HAP-1 (cell line): ENCODE measurements at regions not wholly inside any gene's neighbourhood (a gene's known extent, or its start where the extent isn't known, plus 50 kb on each side); places are given as distances from the start of the nearest gene placed in this dataset.

Experiments
- DNase-seq, 2 experiments: peaks; one replicate each; pipeline ENCODE4 v3.0.0-alpha.2; 2016 to 2020; ENCODE audit warnings: low spot score in 2 of 2
- H3K27me3 ChIP-seq: fragments of 250-450 bp; sonication (Bioruptor Pico); 2 replicates; pipeline ENCODE4 v1.5.1; 2020; ENCODE audit warnings: low read depth, mild to moderate bottlenecking, moderate library complexity
- H3K36me3 ChIP-seq: fragments of 250-450 bp; sonication (Bioruptor Pico); replicated peaks from 2 replicates; pipeline ENCODE4 v1.5.1; 2020; ENCODE audit warnings: mild to moderate bottlenecking
- H3K4me1 ChIP-seq: fragments of 250-450 bp; sonication (Bioruptor Pico); 2 replicates; pipeline ENCODE4 v1.5.1; 2020; ENCODE audit warnings: mild to moderate bottlenecking
- H3K4me3 ChIP-seq: fragments of 250-450 bp; sonication (Bioruptor Pico); 2 replicates; pipeline ENCODE4 v1.5.1; 2020; ENCODE audit warnings: mild to moderate bottlenecking, moderate library complexity
- H3K9me3 ChIP-seq: fragments of 250-450 bp; sonication (Bioruptor Pico); 2 replicates; pipeline ENCODE4 v1.5.1; 2020; ENCODE audit warnings: mild to moderate bottlenecking, moderate library complexity
- in situ Hi-C: fragments of 300-500 bp; cut with MboI; formaldehyde crosslinking; loops from 3 replicates; pipeline ENCODE4 v1.14.3; 2020; ENCODE audit warnings: low sequenced_read_pairs, inconsistent platforms, mixed read lengths

- DNase-seq = no peak
- in situ Hi-C loops = no loop called here
These were observed 1416.3 kb downstream of the MAT2B start for GRCh38 chr5:164921722-164922121.

DNA sequence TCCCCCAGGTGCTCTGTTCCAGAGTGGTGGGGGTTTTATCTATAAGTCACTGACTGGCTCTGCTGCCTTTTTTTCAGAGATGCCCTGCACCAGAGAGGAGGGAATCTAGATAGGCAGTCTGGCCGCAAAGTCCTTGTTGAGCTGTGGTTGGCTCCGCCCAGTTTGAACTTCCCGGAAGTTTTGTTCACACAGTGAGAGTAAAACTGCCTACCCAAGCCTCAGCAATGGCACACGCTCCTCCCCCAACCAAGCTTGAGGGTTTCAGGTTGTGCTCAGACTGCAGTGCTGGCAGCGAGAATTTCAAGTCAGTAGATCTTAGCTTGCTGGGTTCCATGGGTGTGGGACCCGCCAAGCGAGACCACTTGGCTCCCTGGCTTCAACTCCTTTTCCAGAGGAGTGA lies 1428.6 kb downstream of the MAT2B start:
- in situ Hi-C loops = no loop called here
- no peak for DNase-seq
- Histone ChIP-seq H3K36me3 (no peaks in the 10 kb centered on the region), H3K27me3 (no peaks in the 10 kb centered on the region), H3K9me3 (no peaks in the 10 kb centered on the region), H3K4me1 (no peaks in the 10 kb centered on the region), H3K4me3 (no peak overlapping the region)

More at GRCh38 chr5:164921722-164922121, 1416.3 kb downstream of the MAT2B start:
- H3K9me3 ChIP-seq = no peaks in the 10 kb centered on the region
- H3K4me1 ChIP-seq = no peaks in the 10 kb centered on the region
- H3K27me3 ChIP-seq = no peaks in the 10 kb centered on the region
- no peak overlapping the region for H3K4me3 ChIP-seq
- H3K36me3 ChIP-seq = no peaks in the 10 kb centered on the region

GRCh38 chr5:164934561-164934960 lies 1429.1 kb downstream of the MAT2B start:
- no peaks in the 10 kb centered on the region for H3K4me1 ChIP-seq
- H3K9me3 ChIP-seq = no peaks in the 10 kb centered on the region
- no peaks in the 10 kb centered on the region for H3K36me3 ChIP-seq
- in situ Hi-C loops = no loop called here
- DNase-seq = no peak
- no peaks in the 10 kb centered on the region for H3K27me3 ChIP-seq
- H3K4me3 ChIP-seq = no peak overlapping the region

DNA sequence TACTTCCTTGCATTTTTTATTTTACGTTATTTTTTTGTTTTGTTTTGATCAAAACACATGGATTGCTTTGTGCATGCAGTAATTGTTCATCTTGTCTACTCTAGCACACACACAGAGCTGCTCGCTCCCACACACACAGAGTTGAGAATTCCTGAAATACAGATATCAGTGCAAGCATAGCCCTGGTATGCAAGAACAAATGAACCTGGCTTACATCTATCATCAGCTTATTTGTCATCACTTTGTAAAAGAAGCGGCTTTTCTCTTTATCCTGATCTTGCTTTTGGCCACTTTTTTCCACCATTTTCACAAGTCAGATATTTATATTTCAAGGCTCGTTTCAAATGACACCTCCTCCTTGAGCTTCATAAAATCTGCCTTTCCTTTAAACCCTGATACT lies 1435.7 kb downstream of the MAT2B start:
- H3K4me1 ChIP-seq = no peaks in the 10 kb centered on the region
- no peaks in the 10 kb centered on the region for H3K9me3 ChIP-seq
- no peak for DNase-seq
- no peak overlapping the region for H3K4me3 ChIP-seq
- in situ Hi-C loops = no loop called here
- H3K27me3 ChIP-seq = no peaks in the 10 kb centered on the region
- H3K36me3 ChIP-seq = no peaks in the 10 kb centered on the region

DNA sequence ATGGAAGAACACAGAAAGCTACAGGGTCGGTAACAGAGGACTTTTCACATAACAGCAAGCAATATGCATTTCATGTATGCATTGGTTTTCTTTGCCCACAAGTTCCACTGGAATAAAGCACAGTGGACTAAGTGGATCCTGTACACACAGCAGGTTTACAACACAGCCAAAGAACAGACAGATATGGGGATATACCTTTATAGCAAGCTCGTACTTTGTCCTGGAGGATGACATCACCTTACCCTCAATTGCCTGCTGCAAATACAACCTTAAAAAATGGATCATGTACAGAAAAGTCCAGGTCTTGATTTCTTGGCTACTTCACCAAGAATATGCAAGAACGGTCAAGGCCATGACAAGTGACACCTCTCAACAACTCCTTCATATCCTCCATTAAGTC lies 1445.5 kb downstream of the MAT2B start:
- H3K27me3 ChIP-seq = no peaks in the 10 kb centered on the region
- no peak overlapping the region for H3K4me3 ChIP-seq
- in situ Hi-C loops = no loop called here
- no peak for DNase-seq
- H3K4me1 ChIP-seq = no peaks in the 10 kb centered on the region
- no peaks in the 10 kb centered on the region for H3K36me3 ChIP-seq
- H3K9me3 ChIP-seq = no peaks in the 10 kb centered on the region

DNA sequence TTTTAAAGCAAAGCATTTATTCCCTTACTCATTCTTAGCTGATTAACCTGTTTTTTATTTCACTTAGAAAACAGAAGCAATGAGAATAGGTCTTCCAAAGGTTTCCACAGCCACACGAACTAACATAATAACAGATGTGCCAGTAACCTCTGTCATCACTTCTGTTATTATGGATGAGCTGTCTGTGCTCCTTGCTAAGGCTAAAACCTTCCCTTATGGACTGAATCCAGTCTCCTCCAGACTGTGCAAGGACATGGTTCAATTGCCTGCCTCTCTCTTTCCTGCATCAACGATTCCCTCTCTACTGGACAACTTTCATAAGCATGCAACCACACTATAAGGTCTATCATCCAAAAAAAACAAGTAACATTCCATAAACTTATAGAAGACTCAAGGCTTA lies 1446.2 kb downstream of the MAT2B start:
- no peaks in the 10 kb centered on the region for H3K36me3 ChIP-seq
- no peaks in the 10 kb centered on the region for H3K4me1 ChIP-seq
- H3K27me3 ChIP-seq = no peaks in the 10 kb centered on the region
- no peaks in the 10 kb centered on the region for H3K9me3 ChIP-seq
- in situ Hi-C loops = no loop called here
- DNase-seq = no peak
- no peak overlapping the region for H3K4me3 ChIP-seq

- Histone ChIP-seq H3K36me3 (no peaks in the 10 kb centered on the region), H3K9me3 (no peaks in the 10 kb centered on the region), H3K4me3 (no peak overlapping the region), H3K27me3 (no peaks in the 10 kb centered on the region), H3K4me1 (no peaks in the 10 kb centered on the region)
- in situ Hi-C loops = no loop called here
- DNase-seq = no peak
These were observed 1453.3 kb downstream of the MAT2B start for GRCh38 chr5:164958688-164959087.

GRCh38 chr5:164959761-164960160 lies 1454.3 kb downstream of the MAT2B start:
- in situ Hi-C loops = no loop called here
- H3K4me1 ChIP-seq = no peaks in the 10 kb centered on the region
- no peak for DNase-seq
- no peaks in the 10 kb centered on the region for H3K27me3 ChIP-seq
- no peaks in the 10 kb centered on the region for H3K36me3 ChIP-seq
- H3K4me3 ChIP-seq = no peak overlapping the region
- H3K9me3 ChIP-seq = no peaks in the 10 kb centered on the region

- no peaks in the 10 kb centered on the region for H3K36me3 ChIP-seq
- H3K27me3 ChIP-seq = no peaks in the 10 kb centered on the region
- no peaks in the 10 kb centered on the region for H3K4me1 ChIP-seq
- in situ Hi-C loops = no loop called here
- H3K9me3 ChIP-seq = no peaks in the 10 kb centered on the region
- DNase-seq = no peak
- no peak overlapping the region for H3K4me3 ChIP-seq
These were observed 1457.0 kb downstream of the MAT2B start for GRCh38 chr5:164962329-164962961.

- in situ Hi-C loops = no loop called here
- Histone ChIP-seq H3K36me3 (no peaks in the 10 kb centered on the region), H3K27me3 (no peaks in the 10 kb centered on the region), H3K9me3 (no peaks in the 10 kb centered on the region), H3K4me3 (no peak overlapping the region), H3K4me1 (peaks cover 2% of the 10 kb centered on the region; the same call in 1 of the 2 replicates)
- DNase-seq = no peak
These were observed 1461.2 kb downstream of the MAT2B start for GRCh38 chr5:164966611-164967010.

DNA sequence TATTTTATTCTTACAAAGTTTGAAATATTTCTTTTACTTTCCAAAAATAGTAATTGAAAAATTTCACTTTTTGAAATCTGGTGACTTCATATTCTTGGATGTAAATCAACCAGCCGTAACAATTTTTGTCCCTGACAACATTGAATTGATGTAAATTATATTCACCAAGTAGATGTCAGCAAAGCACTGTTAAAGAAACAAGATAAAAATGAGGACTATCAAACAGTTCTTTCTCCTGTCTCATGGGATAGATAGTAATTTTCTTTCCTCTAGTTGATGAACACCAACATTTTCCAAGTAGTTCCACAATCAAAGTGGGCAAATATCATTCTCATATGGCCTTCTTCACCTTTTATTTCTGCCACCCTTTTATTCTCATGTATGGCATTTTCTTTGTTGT lies 1461.9 kb downstream of the MAT2B start:
- H3K9me3 ChIP-seq = no peaks in the 10 kb centered on the region
- no peaks in the 10 kb centered on the region for H3K36me3 ChIP-seq
- no peak overlapping the region for H3K4me3 ChIP-seq
- DNase-seq = no peak
- H3K27me3 ChIP-seq = no peaks in the 10 kb centered on the region
- in situ Hi-C loops = no loop called here
- H3K4me1 ChIP-seq = peaks cover 2% of the 10 kb centered on the region; the same call in 1 of the 2 replicates

DNA sequence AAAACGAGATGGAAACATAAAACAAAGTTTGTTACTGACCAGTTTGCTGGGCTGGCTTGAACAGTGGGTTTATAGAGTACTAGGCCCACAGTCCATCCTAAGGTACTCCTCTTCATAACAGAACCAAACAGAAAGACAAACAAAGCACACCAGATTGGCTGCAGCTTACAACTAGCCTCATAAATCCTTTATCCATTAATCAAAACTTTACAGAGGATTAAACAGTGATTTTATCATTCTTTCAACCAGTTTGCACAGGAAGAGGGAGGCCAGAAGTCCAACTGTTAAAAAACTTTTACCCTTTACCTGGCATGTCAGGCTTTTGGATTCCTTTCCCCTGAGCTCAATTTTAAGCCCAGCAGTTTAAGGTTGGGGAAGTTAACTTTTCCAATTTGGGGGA lies 1467.6 kb downstream of the MAT2B start:
- H3K9me3 ChIP-seq = peaks cover 2% of the 10 kb centered on the region; the same call in 1 of the 2 replicates
- H3K4me1 ChIP-seq = peaks cover 2% of the 10 kb centered on the region; the same call in 1 of the 2 replicates
- H3K27me3 ChIP-seq = no peaks in the 10 kb centered on the region
- DNase-seq = no peak
- in situ Hi-C loops = no loop called here
- no peaks in the 10 kb centered on the region for H3K36me3 ChIP-seq
- H3K4me3 ChIP-seq = no peak overlapping the region

GRCh38 chr5:164975986-164976385 lies 1470.6 kb downstream of the MAT2B start:
- in situ Hi-C loops = no loop called here
- H3K4me1 ChIP-seq = no peaks in the 10 kb centered on the region
- H3K36me3 ChIP-seq = no peaks in the 10 kb centered on the region
- H3K4me3 ChIP-seq = no peak overlapping the region
- H3K9me3 ChIP-seq = peaks cover 4% of the 10 kb centered on the region; the same call in 1 of the 2 replicates
- no peaks in the 10 kb centered on the region for H3K27me3 ChIP-seq
- no peak for DNase-seq

- Histone ChIP-seq H3K36me3 (no peaks in the 10 kb centered on the region), H3K4me1 (no peaks in the 10 kb centered on the region)
These were observed 1475.1 kb downstream of the MAT2B start for GRCh38 chr5:164980480-164980879.

DNA sequence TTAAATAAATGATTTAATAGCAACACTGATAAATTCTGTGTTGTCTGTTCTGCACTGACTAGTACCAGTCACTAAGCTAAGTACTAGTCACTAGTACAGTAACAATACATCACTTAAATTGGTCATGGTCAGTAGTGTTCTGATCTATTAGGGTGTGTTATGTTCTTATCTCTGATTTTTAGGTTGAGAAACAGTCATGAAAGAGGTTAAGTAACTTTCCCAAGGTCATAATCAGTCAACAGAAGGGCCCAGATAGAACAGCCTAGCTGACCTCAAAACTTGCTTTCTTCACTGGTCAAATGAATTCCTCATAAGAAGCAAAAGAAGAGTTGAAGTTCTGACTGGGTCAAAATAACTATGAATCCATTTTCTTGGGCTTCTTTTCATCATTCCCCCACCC lies 1492.7 kb downstream of the MAT2B start:
- H3K4me1 ChIP-seq = no peaks in the 10 kb centered on the region
- no peak overlapping the region for H3K4me3 ChIP-seq
- in situ Hi-C loops = no loop called here
- H3K36me3 ChIP-seq = no peaks in the 10 kb centered on the region
- DNase-seq = no peak
- H3K9me3 ChIP-seq = no peaks in the 10 kb centered on the region
- H3K27me3 ChIP-seq = no peaks in the 10 kb centered on the region

More at GRCh38 chr5:164980480-164980879, 1475.1 kb downstream of the MAT2B start:
- DNase-seq = no peak
- 0 out of 2 replicates have a peak, but pooled peaks cover 2% of the 10 kb centered on the region for H3K9me3 ChIP-seq
- no peak overlapping the region for H3K4me3 ChIP-seq
- in situ Hi-C loops = no loop called here
- no peaks in the 10 kb centered on the region for H3K27me3 ChIP-seq
